ENCODE measurements at regions not wholly inside any gene's neighbourhood (a gene's known extent, or its start where the extent isn't known, plus 50 kb on each side); places are given as distances from the start of the nearest gene placed in this dataset.

- no peak overlapping the region for H3K9ac ChIP-seq (ENCODE audit: extremely low read depth, low read length, poor library complexity, severe bottlenecking)
- H3K36me3 ChIP-seq (ENCODE audit: control insufficient read depth, insufficient read depth, low read length) = no peaks in the 10 kb centered on the region
- H3K4me3 ChIP-seq (ENCODE audit: low read length) = no peak overlapping the region
- no peaks in the 10 kb centered on the region for H3K27me3 Mint-ChIP-seq (ENCODE audit: insufficient read depth)
- peaks cover 10% of the 10 kb centered on the region for H3K9me3 ChIP-seq (ENCODE audit: control insufficient read depth, low read length)
- H3K36me3 Mint-ChIP-seq (ENCODE audit: low read depth) = no peaks in the 10 kb centered on the region
- no peak overlapping the region for H3K27ac Mint-ChIP-seq
- no peak for DNase-seq
- H3K27ac ChIP-seq (ENCODE audit: low read depth, low read length) = no peak overlapping the region
- H3K4me1 Mint-ChIP-seq = no peaks in the 10 kb centered on the region
- no peaks in the 10 kb centered on the region for H3K9me3 Mint-ChIP-seq
- H3K4me3 Mint-ChIP-seq = no peak overlapping the region
- no peak for TF ChIP-seq CTCF (conservative IDR thresholded peaks at IDR 0.05)
- H3K27me3 ChIP-seq (ENCODE audit: control insufficient read depth, insufficient read depth, low read length, poor library complexity, severe bottlenecking) = no peaks in the 10 kb centered on the region
- no peaks in the 10 kb centered on the region for H3K4me1 ChIP-seq (ENCODE audit: control insufficient read depth, insufficient read depth, low read length)
- WGBS, 2 experiments (ENCODE audit: insufficient coverage in 1 of 2, insufficient read length in 1 of 2) = 83% methylated on average over 2 of the region's 2 CpGs; no CpG with 5 or more reads in 1 of the 2 experiments
Observed at GRCh38 chr9:103803245-103803644, 290.9 kb upstream of the SMC2 start.

- no peaks in the 10 kb centered on the region for H3K4me1 Mint-ChIP-seq
- Histone ChIP-seq H3K27ac (ENCODE audit: low read depth, low read length) (no peak overlapping the region), H3K36me3 (ENCODE audit: control insufficient read depth, insufficient read depth, low read length) (no peaks in the 10 kb centered on the region), H3K9ac (ENCODE audit: extremely low read depth, low read length, poor library complexity, severe bottlenecking) (no peak overlapping the region), H3K4me1 (ENCODE audit: control insufficient read depth, insufficient read depth, low read length) (no peaks in the 10 kb centered on the region), H3K4me3 (ENCODE audit: low read length) (no peak overlapping the region), H3K27me3 (ENCODE audit: control insufficient read depth, insufficient read depth, low read length, poor library complexity, severe bottlenecking) (no peaks in the 10 kb centered on the region), H3K9me3 (ENCODE audit: control insufficient read depth, low read length) (peaks cover 10% of the 10 kb centered on the region)
- no peak overlapping the region for H3K4me3 Mint-ChIP-seq
- DNase-seq = no peak
- no peaks in the 10 kb centered on the region for H3K36me3 Mint-ChIP-seq (ENCODE audit: low read depth)
- 71% methylated on average over 1 of the region's 1 CpG; no CpG with 5 or more reads in 1 of the 2 experiments for WGBS, 2 experiments (ENCODE audit: insufficient coverage in 1 of 2, insufficient read length in 1 of 2)
- no peaks in the 10 kb centered on the region for H3K27me3 Mint-ChIP-seq (ENCODE audit: insufficient read depth)
- no peak overlapping the region for H3K27ac Mint-ChIP-seq
- H3K9me3 Mint-ChIP-seq = no peaks in the 10 kb centered on the region
- no peak for TF ChIP-seq CTCF (conservative IDR thresholded peaks at IDR 0.05)
Observed at GRCh38 chr9:103804077-103804735, 289.9 kb upstream of the SMC2 start.

GRCh38 chr9:103809745-103810144 is 284.4 kb upstream of the SMC2 start:
- Histone ChIP-seq H3K4me3 (ENCODE audit: low read length) (no peak overlapping the region), H3K36me3 (ENCODE audit: control insufficient read depth, insufficient read depth, low read length) (no peaks in the 10 kb centered on the region), H3K9me3 (ENCODE audit: control insufficient read depth, low read length) (peaks cover 7% of the 10 kb centered on the region), H3K27me3 (ENCODE audit: control insufficient read depth, insufficient read depth, low read length, poor library complexity, severe bottlenecking) (no peaks in the 10 kb centered on the region), H3K27ac (ENCODE audit: low read depth, low read length) (no peak overlapping the region), H3K4me1 (ENCODE audit: control insufficient read depth, insufficient read depth, low read length) (no peaks in the 10 kb centered on the region), H3K9ac (ENCODE audit: extremely low read depth, low read length, poor library complexity, severe bottlenecking) (no peak overlapping the region)
- TF ChIP-seq CTCF (conservative IDR thresholded peaks at IDR 0.05) = no peak
- Mint-ChIP-seq H3K27me3 (ENCODE audit: insufficient read depth) (no peaks in the 10 kb centered on the region), H3K4me1 (no peaks in the 10 kb centered on the region), H3K9me3 (no peaks in the 10 kb centered on the region), H3K27ac (no peak overlapping the region), H3K4me3 (no peak overlapping the region), H3K36me3 (ENCODE audit: low read depth) (no peaks in the 10 kb centered on the region)
- WGBS, 2 experiments (ENCODE audit: insufficient coverage in 1 of 2, insufficient read length in 1 of 2) = 59% methylated on average over 2 of the region's 3 CpGs; no CpG with 5 or more reads in 1 of the 2 experiments
- DNase-seq = no peak

Data from endodermal cell (in vitro differentiated cells).